OCI-LY3 (cell line): ENCODE measurements at regions not wholly inside any gene's neighbourhood (a gene's known extent, or its start where the extent isn't known, plus 50 kb on each side); places are given as distances from the start of the nearest gene placed in this dataset.

Source experiments
- CTCF ChIP-seq: fragments of 200-600, 300-600 bp; sonication (generic); IDR thresholded peaks from 2 replicates; pipeline ENCODE4 v1.5.1; 2014; ENCODE audit warnings: antibody characterized with exemption, low read length, low read depth
- EZH2phosphoT487 ChIP-seq: fragments of 200-600 bp; shearing (Covaris generic); IDR thresholded peaks from 2 replicates; pipeline ENCODE4 v1.6.1; 2018; ENCODE audit warnings: antibody characterized with exemption, mixed run types, low read depth

DNA sequence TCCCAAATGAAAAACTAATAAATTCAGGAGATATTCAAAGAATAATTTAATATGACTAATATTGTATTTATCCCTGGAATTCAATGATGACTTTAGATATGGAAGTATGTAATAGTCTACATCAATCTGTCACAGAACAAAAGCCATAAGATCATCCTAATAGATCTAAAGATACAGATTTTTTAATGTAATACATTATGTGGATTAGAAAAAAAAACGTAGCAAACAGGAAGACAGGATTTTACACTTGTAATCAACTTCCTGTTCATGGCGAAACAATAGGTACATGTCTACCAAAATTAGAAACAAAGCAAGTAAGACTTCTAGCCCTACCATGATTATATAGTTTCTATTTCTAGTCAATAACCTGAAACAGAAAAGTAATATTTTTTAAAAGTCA is 192.2 kb downstream of the TTC32 start:
- no peak for TF ChIP-seq CTCF
- no peak for TF ChIP-seq EZH2phosphoT487
